GM21576 (cell line): ENCODE measurements at regions not wholly inside any gene's neighbourhood (a gene's known extent, or its start where the extent isn't known, plus 50 kb on each side); places are given as distances from the start of the nearest gene placed in this dataset.

Experiments used
- ATAC-seq: cut with Tn5 transposase; IDR thresholded peaks from one replicate; pipeline ENCODE4 v1.9.1; 2021; ENCODE audit warnings: mild to moderate bottlenecking, moderate library complexity; ENCODE audit not compliant: unreplicated experiment

GRCh38 chr12:114901316-114901715 is 217.3 kb upstream of the TBX3 start:
- no peak for ATAC-seq

- no peak for ATAC-seq
Measured at GRCh38 chr12:114898159-114898558, 214.2 kb upstream of the TBX3 start.

GRCh38 chr12:114895827-114896226 is 211.9 kb upstream of the TBX3 start:
- ATAC-seq: no peak

GRCh38 chr12:114895081-114895480 is 211.1 kb upstream of the TBX3 start:
- no peak for ATAC-seq

GRCh38 chr12:114894076-114894475 is 210.1 kb upstream of the TBX3 start:
- no peak for ATAC-seq

GRCh38 chr12:114888928-114889584 is 205.1 kb upstream of the TBX3 start:
- no peak for ATAC-seq

GRCh38 chr12:114888448-114888847 is 204.5 kb upstream of the TBX3 start:
- ATAC-seq: no peak

- ATAC-seq: no peak
Measured at GRCh38 chr12:114885501-114885900, 201.5 kb upstream of the TBX3 start.

- ATAC-seq: no peak
Measured at GRCh38 chr12:114884575-114884974, 200.6 kb upstream of the TBX3 start.

- ATAC-seq: no peak
Measured at GRCh38 chr12:114882083-114882482, 198.1 kb upstream of the TBX3 start.

GRCh38 chr12:114879354-114879753 is 195.4 kb upstream of the TBX3 start:
- ATAC-seq: no peak

GRCh38 chr12:114878781-114879180 is 194.8 kb upstream of the TBX3 start:
- ATAC-seq: no peak

- no peak for ATAC-seq
Measured at GRCh38 chr12:114876968-114877680, 193.1 kb upstream of the TBX3 start.

GRCh38 chr12:114875313-114875712 is 191.3 kb upstream of the TBX3 start:
- ATAC-seq: no peak

GRCh38 chr12:114873656-114874055 is 189.7 kb upstream of the TBX3 start:
- no peak for ATAC-seq

- no peak for ATAC-seq
Measured at GRCh38 chr12:114868995-114869834, 185.2 kb upstream of the TBX3 start.

GRCh38 chr12:114866331-114866730 is 182.4 kb upstream of the TBX3 start:
- no peak for ATAC-seq

GRCh38 chr12:114864837-114865551 is 181.0 kb upstream of the TBX3 start:
- ATAC-seq: no peak

GRCh38 chr12:114863911-114864310 is 179.9 kb upstream of the TBX3 start:
- no peak for ATAC-seq

GRCh38 chr12:114860969-114861368 is 177.0 kb upstream of the TBX3 start:
- no peak for ATAC-seq
